ENCODE measurements at regions not wholly inside any gene's neighbourhood (a gene's known extent, or its start where the extent isn't known, plus 50 kb on each side); places are given as distances from the start of the nearest gene placed in this dataset.

GRCh38 chr1:56213068-56213467 lies 366.3 kb downstream of the PLPP3 start:
- TF ChIP-seq, protein P1, sequence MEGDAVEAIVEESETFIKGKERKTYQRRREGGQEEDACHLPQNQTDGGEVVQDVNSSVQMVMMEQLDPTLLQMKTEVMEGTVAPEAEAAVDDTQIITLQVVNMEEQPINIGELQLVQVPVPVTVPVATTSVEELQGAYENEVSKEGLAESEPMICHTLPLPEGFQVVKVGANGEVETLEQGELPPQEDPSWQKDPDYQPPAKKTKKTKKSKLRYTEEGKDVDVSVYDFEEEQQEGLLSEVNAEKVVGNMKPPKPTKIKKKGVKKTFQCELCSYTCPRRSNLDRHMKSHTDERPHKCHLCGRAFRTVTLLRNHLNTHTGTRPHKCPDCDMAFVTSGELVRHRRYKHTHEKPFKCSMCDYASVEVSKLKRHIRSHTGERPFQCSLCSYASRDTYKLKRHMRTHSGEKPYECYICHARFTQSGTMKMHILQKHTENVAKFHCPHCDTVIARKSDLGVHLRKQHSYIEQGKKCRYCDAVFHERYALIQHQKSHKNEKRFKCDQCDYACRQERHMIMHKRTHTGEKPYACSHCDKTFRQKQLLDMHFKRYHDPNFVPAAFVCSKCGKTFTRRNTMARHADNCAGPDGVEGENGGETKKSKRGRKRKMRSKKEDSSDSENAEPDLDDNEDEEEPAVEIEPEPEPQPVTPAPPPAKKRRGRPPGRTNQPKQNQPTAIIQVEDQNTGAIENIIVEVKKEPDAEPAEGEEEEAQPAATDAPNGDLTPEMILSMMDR (IDR thresholded peaks at IDR 0.05; ENCODE audit: low read depth, low read length, missing control alignments) = no peak
- DNase-seq (ENCODE audit: extremely low read depth, low read depth) = no peak
- H3K4me3 ChIP-seq (replicated peaks; ENCODE audit: low read depth, low read length) = no peak overlapping the region

GRCh38 chr1:56212143-56212542 lies 367.2 kb downstream of the PLPP3 start:
- no peak overlapping the region for H3K4me3 ChIP-seq (replicated peaks; ENCODE audit: low read depth, low read length)
- TF ChIP-seq, protein P1 (IDR thresholded peaks at IDR 0.05; ENCODE audit: low read depth, low read length, missing control alignments) = no peak
- DNase-seq (ENCODE audit: extremely low read depth, low read depth) = no peak

GRCh38 chr1:56206391-56206790 lies 373.0 kb downstream of the PLPP3 start:
- TF ChIP-seq, protein P1 (IDR thresholded peaks at IDR 0.05; ENCODE audit: low read depth, low read length, missing control alignments) = no peak
- no peak overlapping the region for H3K4me3 ChIP-seq (replicated peaks; ENCODE audit: low read depth, low read length)
- no peak for DNase-seq (ENCODE audit: extremely low read depth, low read depth)

DNA sequence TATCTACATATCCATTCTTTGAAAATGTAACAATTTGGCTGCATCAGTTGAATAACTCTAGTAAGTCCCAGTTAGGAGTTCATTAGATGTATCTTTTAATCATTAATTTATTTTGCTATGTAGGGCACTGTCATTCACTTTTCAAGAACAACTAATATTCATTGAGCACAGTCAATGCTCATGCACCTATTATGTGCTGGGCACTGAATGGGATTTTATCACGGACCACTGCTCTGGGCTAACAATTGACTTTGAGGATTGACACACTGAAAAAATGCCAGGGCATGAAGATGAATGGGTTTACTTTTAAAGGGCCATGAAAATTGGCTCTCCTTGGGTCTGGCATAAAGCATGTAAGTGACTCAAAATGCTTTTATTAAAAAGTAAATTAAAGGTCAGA lies 375.2 kb downstream of the PLPP3 start:
- TF ChIP-seq, protein P1 (IDR thresholded peaks at IDR 0.05; ENCODE audit: low read depth, low read length, missing control alignments) = no peak
- DNase-seq (ENCODE audit: extremely low read depth, low read depth) = no peak
- H3K4me3 ChIP-seq (replicated peaks; ENCODE audit: low read depth, low read length) = no peak overlapping the region

GRCh38 chr1:56202796-56203492 lies 376.4 kb downstream of the PLPP3 start:
- no peak overlapping the region for H3K4me3 ChIP-seq (replicated peaks; ENCODE audit: low read depth, low read length)
- DNase-seq (ENCODE audit: extremely low read depth, low read depth) = no peak
- TF ChIP-seq, protein P1 (IDR thresholded peaks at IDR 0.05; ENCODE audit: low read depth, low read length, missing control alignments) = no peak

- TF ChIP-seq, protein P1 (IDR thresholded peaks at IDR 0.05; ENCODE audit: low read depth, low read length, missing control alignments) = no peak
- H3K4me3 ChIP-seq (replicated peaks; ENCODE audit: low read depth, low read length) = no peak overlapping the region
- DNase-seq (ENCODE audit: extremely low read depth, low read depth) = no peak
Observed at GRCh38 chr1:56202186-56202585, 377.2 kb downstream of the PLPP3 start.

GRCh38 chr1:56200896-56201295 lies 378.5 kb downstream of the PLPP3 start:
- H3K4me3 ChIP-seq (replicated peaks; ENCODE audit: low read depth, low read length) = no peak overlapping the region
- DNase-seq (ENCODE audit: extremely low read depth, low read depth) = no peak
- TF ChIP-seq, protein P1 (IDR thresholded peaks at IDR 0.05; ENCODE audit: low read depth, low read length, missing control alignments) = no peak

All from HFF-Myc (cell line).